GM23338 (cell line): ENCODE measurements at regions not wholly inside any gene's neighbourhood (a gene's known extent, or its start where the extent isn't known, plus 50 kb on each side); places are given as distances from the start of the nearest gene placed in this dataset.

Source experiments
- ATAC-seq: fragments of 200-7000 bp; cut with Tn5 transposase; 3 replicates; pipeline ENCODE4 v1.9.1; 2020
- DNase-seq: peaks from one replicate; pipeline ENCODE4 v3.0.0-alpha.2; 2015; ENCODE audit warnings: low spot score
- H2AFZ ChIP-seq: fragments of 200-600 bp; sonication (generic); 2 replicates; pipeline ENCODE4 v1.8.0; 2016; ENCODE audit warnings: antibody characterized with exemption, mild to moderate bottlenecking, moderate library complexity
- H3F3A ChIP-seq: fragments of 200-600 bp; sonication (generic); replicated peaks from 2 replicates; pipeline ENCODE4 v1.8.0; 2017; ENCODE audit warnings: antibody characterized with exemption, mixed run types, low read depth
- H3K27ac ChIP-seq: fragments of 200-600 bp; sonication (generic); 2 replicates; pipeline ENCODE4 v1.6.1; 2016; ENCODE audit warnings: low read depth
- H3K27me3 ChIP-seq: fragments of 200-600 bp; sonication (generic); 2 replicates; pipeline ENCODE4 v1.8.0; 2016; ENCODE audit warnings: mild to moderate bottlenecking, mixed run types, moderate library complexity; ENCODE audit not compliant: insufficient read depth
- H3K36me3 ChIP-seq: fragments of 200-600 bp; sonication (generic); 2 replicates; pipeline ENCODE4 v1.8.0; 2016; ENCODE audit warnings: mild to moderate bottlenecking; ENCODE audit not compliant: insufficient read depth
- H3K4me1 ChIP-seq: fragments of 200-600 bp; sonication (generic); 2 replicates; pipeline ENCODE4 v1.8.0; 2016; ENCODE audit warnings: mild to moderate bottlenecking, moderate library complexity; ENCODE audit not compliant: insufficient read depth
- H3K4me2 ChIP-seq: fragments of 200-600 bp; sonication (generic); 2 replicates; pipeline ENCODE4 v1.7.1; 2017; ENCODE audit warnings: mixed run types
- H3K4me3 ChIP-seq: fragments of 200-600 bp; sonication (generic); 2 replicates; pipeline ENCODE4 v1.6.1; 2016; ENCODE audit warnings: mixed run types
- H3K79me2 ChIP-seq: fragments of 200-600 bp; sonication (generic); replicated peaks from 2 replicates; pipeline ENCODE4 v1.8.0; 2017; ENCODE audit warnings: mild to moderate bottlenecking; ENCODE audit not compliant: insufficient read depth
- H3K9me2 ChIP-seq: fragments of 200-600 bp; sonication (generic); 2 replicates; pipeline ENCODE4 v1.8.0; 2017; ENCODE audit not compliant: insufficient read depth
- H4K20me1 ChIP-seq: fragments of 200-600 bp; sonication (generic); replicated peaks from 2 replicates; pipeline ENCODE4 v1.8.0; 2017; ENCODE audit warnings: mild to moderate bottlenecking; ENCODE audit not compliant: insufficient read depth
- H3K27ac Mint-ChIP-seq: 2 replicates; pipeline ENCODE4 v1.8.0; 2020; ENCODE audit warnings: inconsistent platforms, mild to moderate bottlenecking, moderate library complexity, mixed read lengths
- H3K27me3 Mint-ChIP-seq: 3 replicates; pipeline ENCODE4 v1.8.0; 2022; ENCODE audit warnings: low read depth, mild to moderate bottlenecking, moderate library complexity, mixed read lengths, inconsistent platforms; ENCODE audit not compliant: insufficient read depth, poor library complexity
- H3K36me3 Mint-ChIP-seq: 3 replicates; pipeline ENCODE4 v1.8.0; 2021; ENCODE audit warnings: low read depth, mild to moderate bottlenecking, inconsistent platforms, moderate library complexity, mixed read lengths
- H3K4me1 Mint-ChIP-seq: 3 replicates; pipeline ENCODE4 v1.8.0; 2020; ENCODE audit warnings: mild to moderate bottlenecking, inconsistent platforms, mixed read lengths
- H3K4me3 Mint-ChIP-seq: 3 replicates; pipeline ENCODE4 v1.8.0; 2021; ENCODE audit warnings: moderate library complexity, mild to moderate bottlenecking, inconsistent platforms, mixed read lengths
- H3K9me3 Mint-ChIP-seq: 3 replicates; pipeline ENCODE4 v1.8.0; 2020; ENCODE audit warnings: moderate library complexity, mild to moderate bottlenecking, inconsistent platforms, mixed read lengths
- CREB1 ChIP-seq: fragments of 250-450 bp; sonication (Bioruptor Pico); IDR thresholded peaks from 2 replicates; pipeline ENCODE4 v1.5.0; 2020; ENCODE audit warnings: low read depth, mild to moderate bottlenecking, moderate library complexity
- CTCF ChIP-seq, 2 experiments: fragments of 200-600 bp in 1 of 2; sonication (generic) in 1 of 2; conservative IDR thresholded peaks; 2 replicates each; pipeline versions ENCODE4 v1.5.1 to v1.6.1; 2016 to 2017; ENCODE audit warnings: antibody characterized with exemption in 2 of 2, low read depth in 2 of 2, mild to moderate bottlenecking in 2 of 2, moderate library complexity in 1 of 2
- EZH2phosphoT487 ChIP-seq: fragments of 200-600 bp; sonication (generic); IDR thresholded peaks from one replicate; pipeline ENCODE4 v1.8.1; 2018; ENCODE audit warnings: antibody characterized with exemption; ENCODE audit not compliant: unreplicated experiment
- JUNB ChIP-seq: IDR thresholded peaks from one replicate; pipeline ENCODE4 v1.6.1; 2016; ENCODE audit warnings: antibody characterized with exemption; ENCODE audit not compliant: unreplicated experiment
- NANOG ChIP-seq: IDR thresholded peaks from 2 replicates; pipeline ENCODE4 v1.6.1; 2016; ENCODE audit warnings: antibody characterized with exemption, borderline replicate concordance
- POLR2AphosphoS5 ChIP-seq: IDR thresholded peaks from 2 replicates; pipeline ENCODE4 v1.6.1; 2016; ENCODE audit warnings: antibody characterized with exemption, low read depth
- REST ChIP-seq: IDR thresholded peaks from one replicate; pipeline ENCODE4 v1.6.1; 2018; ENCODE audit warnings: antibody characterized with exemption; ENCODE audit not compliant: unreplicated experiment
- STAT1 ChIP-seq: IDR thresholded peaks from one replicate; pipeline ENCODE4 v1.6.1; 2016; ENCODE audit warnings: antibody characterized with exemption; ENCODE audit not compliant: unreplicated experiment
- ZNF114 ChIP-seq: fragments of 250-450 bp; sonication (Bioruptor Pico); IDR thresholded peaks from 2 replicates; pipeline ENCODE4 v1.5.0; 2020; ENCODE audit warnings: mild to moderate bottlenecking, moderate library complexity
- ZNF331 ChIP-seq: fragments of 250-450 bp; sonication (Bioruptor Pico); IDR thresholded peaks from 2 replicates; pipeline ENCODE4 v1.5.0; 2020; ENCODE audit warnings: low read depth, mild to moderate bottlenecking, moderate library complexity

- Histone ChIP-seq H3K27ac (no peak overlapping the region), H2AFZ (no peak overlapping the region), H3K4me3 (no peak overlapping the region), H3K36me3 (no peaks in the 10 kb centered on the region), H3K9me2 (no peaks in the 10 kb centered on the region), H3F3A (no peaks in the 10 kb centered on the region), H3K4me1 (peaks cover 14% of the 10 kb centered on the region), H4K20me1 (no peaks in the 10 kb centered on the region), H3K79me2 (no peaks in the 10 kb centered on the region), H3K4me2 (no peak overlapping the region), H3K27me3 (no peaks in the 10 kb centered on the region)
- TF ChIP-seq POLR2AphosphoS5 (no peak), CREB1 (no peak), ZNF114 (CRISPR knock-in tag) (no peak), NANOG (no peak), REST (no peak), CTCF (conservative IDR thresholded peaks at IDR 0.05; ENCODE audit: low read depth in 2 of 2) (no peak)
- Mint-ChIP-seq H3K27ac (no peak overlapping the region), H3K4me1 (peaks cover 18% of the 10 kb centered on the region), H3K4me3 (no peak overlapping the region), H3K36me3 (no peaks in the 10 kb centered on the region), H3K9me3 (no peaks in the 10 kb centered on the region), H3K27me3 (no peaks in the 10 kb centered on the region)
- no peak for ATAC-seq
- DNase-seq = no peak
Measured at GRCh38 chr12:97216848-97217247, 245.8 kb upstream of the RMST start.

GRCh38 chr12:97222391-97222790 is 240.2 kb upstream of the RMST start:
- Mint-ChIP-seq H3K27me3 (no peaks in the 10 kb centered on the region), H3K4me1 (peaks cover 6% of the 10 kb centered on the region), H3K27ac (no peak overlapping the region), H3K36me3 (0 out of 3 replicates have a peak, but pooled peaks cover 2% of the 10 kb centered on the region), H3K4me3 (no peak overlapping the region), H3K9me3 (no peaks in the 10 kb centered on the region)
- Histone ChIP-seq H4K20me1 (no peaks in the 10 kb centered on the region), H3K4me3 (no peak overlapping the region), H3K36me3 (no peaks in the 10 kb centered on the region), H3K27me3 (no peaks in the 10 kb centered on the region), H3K9me2 (0 out of 2 replicates have a peak, but pooled peaks cover 3% of the 10 kb centered on the region), H3K79me2 (no peaks in the 10 kb centered on the region), H3K4me2 (no peak overlapping the region), H3K4me1 (peaks cover 2% of the 10 kb centered on the region; the same call in 1 of the 2 replicates), H2AFZ (no peak overlapping the region), H3K27ac (no peak overlapping the region), H3F3A (no peaks in the 10 kb centered on the region)
- DNase-seq (no peak), ATAC-seq (no peak)
- TF ChIP-seq CREB1 = no peak
- TF ChIP-seq EZH2phosphoT487 = no peak
- no peak for TF ChIP-seq CTCF (conservative IDR thresholded peaks at IDR 0.05; ENCODE audit: low read depth in 2 of 2)
- no peak for TF ChIP-seq POLR2AphosphoS5
- no peak for TF ChIP-seq JUNB
- TF ChIP-seq ZNF114 (CRISPR knock-in tag) = no peak
- TF ChIP-seq NANOG = no peak
- no peak for TF ChIP-seq STAT1
- no peak for TF ChIP-seq ZNF331 (CRISPR knock-in tag)
